Psoas muscle (tissue), 7 donors: ENCODE measurements at regions not wholly inside any gene's neighbourhood (a gene's known extent, or its start where the extent isn't known, plus 50 kb on each side); places are given as distances from the start of the nearest gene placed in this dataset.

Experiments
- ATAC-seq, 4 donors: fragments of 200-7000 bp; cut with Tn5 transposase; one replicate each; pipeline ENCODE4 v1.9.1; 2020; ENCODE audit warnings: moderate library complexity in 3 of 4, mild to moderate bottlenecking in 2 of 4
- DNase-seq, 2 donors: peaks; one replicate each; pipeline ENCODE4 v3.0.0-alpha.2; 2020
- H3K27ac ChIP-seq: fragments of 200-600 bp; one replicate; pipeline ENCODE4 v1.8.0; 2022
- H3K27me3 ChIP-seq, 3 donors: fragments of 200-600 bp in 1 of 3; one replicate each; pipeline versions ENCODE4 v1.6.1 to v1.8.0; 2013 to 2022; ENCODE audit warnings: low read length in 2 of 3, mild to moderate bottlenecking in 2 of 3, moderate library complexity in 1 of 3; ENCODE audit not compliant: insufficient read depth in 3 of 3
- H3K36me3 ChIP-seq, 2 donors: fragments of 200-600 bp in 1 of 2; one replicate each; pipeline versions ENCODE4 v1.6.1 to v1.8.0; 2013 to 2022; ENCODE audit warnings: low read depth in 1 of 2, mild to moderate bottlenecking in 1 of 2, moderate library complexity in 1 of 2; ENCODE audit not compliant: insufficient read depth in 1 of 2
- H3K4me1 ChIP-seq: fragments of 200-600 bp; one replicate; pipeline ENCODE4 v1.8.0; 2022
- H3K4me3 ChIP-seq: fragments of 200-600 bp; one replicate; pipeline ENCODE4 v1.8.0; 2022; ENCODE audit warnings: mild to moderate bottlenecking
- H3K9me3 ChIP-seq: fragments of 200-600 bp; one replicate; pipeline ENCODE4 v1.8.0; 2022
- CTCF ChIP-seq: fragments of 200-600 bp; IDR thresholded peaks from one replicate; pipeline ENCODE4 v1.8.0; 2022; ENCODE audit warnings: antibody characterized with exemption
- WGBS, 3 donors: extraction: QIAGEN DNeasy Blood & Tissue Kit; methylation state at CpG; one replicate each; pipeline versions ENCODE4 v1.1.6 to v1.1.7; 2013; 5-methylcytosine and 5-hydroxymethylcytosine counted together
- intact Hi-C, 2 donors: fragments of 100-400 bp; cut with DNase I; formaldehyde crosslinking; loops; one replicate each; pipeline versions ENCODE4 v1.11.0 to v1.14.2; 2022
- donor health status: healthy with polysubstance abuse.
- donor health status: DM: no; HTN: no; CAD: no; lungs with moderate emphysema.
- donor health status: Bipolar disorder and iron deficiency.
- donor health status: healthy.
- donor health status: DM: yes; HTN: yes; CAD: no.
- donor health status: DM: no; HTN: no; CAD: no.
- donor health status: DM: yes; HTN: yes; CAD: no.

- Histone ChIP-seq H3K36me3 (no peaks in the 10 kb centered on the region), H3K27me3 (no peaks in the 10 kb centered on the region), H3K4me1 (no peaks in the 10 kb centered on the region), H3K9me3 (no peaks in the 10 kb centered on the region), H3K27ac (no peak overlapping the region), H3K4me3 (no peak overlapping the region)
- DNase-seq (no peak), ATAC-seq (no peak)
- intact Hi-C loops, result no loop called here
- TF ChIP-seq CTCF, result no peak
These were observed 926.6 kb downstream of the TBC1D32 start for GRCh38 chr6:120407696-120408095.

GRCh38 chr6:120405947-120406346, 928.3 kb downstream of the TBC1D32 start:
- no peaks in the 10 kb centered on the region for H3K9me3 ChIP-seq
- TF ChIP-seq CTCF, result no peak
- no peaks in the 10 kb centered on the region for H3K27me3 ChIP-seq
- H3K4me3 ChIP-seq, result no peak overlapping the region
- ATAC-seq, result no peak
- DNase-seq, result no peak
- no peaks in the 10 kb centered on the region for H3K4me1 ChIP-seq
- intact Hi-C loops, result no loop called here
- no peak overlapping the region for H3K27ac ChIP-seq
- no peaks in the 10 kb centered on the region for H3K36me3 ChIP-seq
- 53 to 77% (median 77%) methylated on average over 3 of the region's 3 CpGs for WGBS, 3 donors

- Histone ChIP-seq H3K27ac (no peak overlapping the region), H3K4me3 (no peak overlapping the region), H3K9me3 (no peaks in the 10 kb centered on the region), H3K27me3 (no peaks in the 10 kb centered on the region), H3K36me3 (no peaks in the 10 kb centered on the region), H3K4me1 (no peaks in the 10 kb centered on the region)
- intact Hi-C loops, result no loop called here
- no peak for ATAC-seq
- DNase-seq, result no peak
- WGBS, 3 donors, result 84 to 91% (median 84%) methylated on average over 1 of the region's 1 CpG
- TF ChIP-seq CTCF, result no peak
These were observed 938.5 kb downstream of the TBC1D32 start for GRCh38 chr6:120395784-120396183.

- Histone ChIP-seq H3K36me3 (no peaks in the 10 kb centered on the region), H3K9me3 (no peaks in the 10 kb centered on the region), H3K27me3 (no peaks in the 10 kb centered on the region), H3K4me3 (no peak overlapping the region), H3K27ac (no peak overlapping the region), H3K4me1 (no peaks in the 10 kb centered on the region)
- ATAC-seq (no peak), DNase-seq (no peak)
- intact Hi-C loops, result no loop called here
- no peak for TF ChIP-seq CTCF
- WGBS, 3 donors, result 81 to 91% (median 85%) methylated on average over 1 of the region's 1 CpG
These were observed 939.0 kb downstream of the TBC1D32 start for GRCh38 chr6:120395330-120395729.

GRCh38 chr6:120392941-120393340, 941.3 kb downstream of the TBC1D32 start:
- Histone ChIP-seq H3K27ac (no peak overlapping the region), H3K4me3 (no peak overlapping the region), H3K36me3 (no peaks in the 10 kb centered on the region), H3K27me3 (no peaks in the 10 kb centered on the region), H3K9me3 (no peaks in the 10 kb centered on the region), H3K4me1 (no peaks in the 10 kb centered on the region)
- ATAC-seq (no peak), DNase-seq (no peak)
- 49 to 59% (median 51%) methylated on average over 2 of the region's 2 CpGs for WGBS, 3 donors
- intact Hi-C loops, result no loop called here
- TF ChIP-seq CTCF, result no peak
